GM12878 (cell line): ENCODE measurements at regions not wholly inside any gene's neighbourhood (a gene's known extent, or its start where the extent isn't known, plus 50 kb on each side); places are given as distances from the start of the nearest gene placed in this dataset.

Source experiments
- ATAC-seq: fragments of 200-7000 bp; cut with Tn5 transposase; 3 replicates; pipeline ENCODE4 v1.9.1; 2020; ENCODE audit warnings: mild to moderate bottlenecking, moderate library complexity
- BruUV-seq: library from RNA; stranded (reverse); fragments of 400-500 nt; replicated peaks from 2 replicates; lab custom pipeline; 2021; lab: Mats Ljungman, UMichigan
- CTCF ChIA-PET: fragments of 300-600 bp; sonication (Branson Sonifier 250); formaldehyde crosslinking; extraction: SDS; loops from one replicate; lab custom pipeline; 2021; ENCODE audit warnings: inconsistent platforms; lab: Yijun Ruan, JAX
- POLR2A ChIA-PET: fragments of 350-600 bp; formaldehyde crosslinking; extraction: SDS; loops from one replicate; lab custom pipeline; 2021; ENCODE audit warnings: inconsistent platforms; lab: Charles Lee
- RAD21 ChIA-PET: fragments of 300-600 bp; sonication (Branson Sonifier 250); formaldehyde crosslinking; loops from one replicate; lab custom pipeline; 2023; ENCODE audit warnings: antibody characterized with exemption; ENCODE audit not compliant: unreplicated experiment; lab: Charles Lee
- SMC1A ChIA-PET: fragments of 300-600 bp; sonication (Branson Sonifier 250); formaldehyde crosslinking; loops from one replicate; lab custom pipeline; 2023; ENCODE audit not compliant: unreplicated experiment, uncharacterized antibody; lab: Charles Lee
- DNase-seq: peaks from one replicate; pipeline ENCODE4 v3.0.0-alpha.2; 2011; ENCODE audit warnings: low read depth, low spot score
- FAIRE-seq: peaks from 3 replicates; lab custom pipeline; 2011; peaks lifted over from hg19 to GRCh38; lab: Jason Lieb, UNC
- H2AFZ ChIP-seq: 2 replicates; pipeline ENCODE4 v1.6.0; 2011; ENCODE audit warnings: low read depth, low read length, control low read depth; ENCODE audit not compliant: control insufficient read depth
- H3K27ac ChIP-seq: 2 replicates; pipeline ENCODE4 v1.5.1; 2011; ENCODE audit warnings: control low read depth; ENCODE audit not compliant: control insufficient read depth, insufficient read depth
- H3K27me3 ChIP-seq, 2 experiments: replicated peaks in 1 of 2; 2 replicates each; pipeline versions ENCODE4 v1.6.0 to v1.6.1; 2011; ENCODE audit warnings: low read length in 1 of 2; ENCODE audit not compliant: control insufficient read depth in 2 of 2, insufficient read depth in 2 of 2
- H3K36me3 ChIP-seq, 2 experiments: 2 replicates each; pipeline ENCODE4 v1.5.1; 2011; ENCODE audit warnings: low read length in 1 of 2; ENCODE audit not compliant: control insufficient read depth in 2 of 2, insufficient read depth in 2 of 2
- H3K4me1 ChIP-seq: 2 replicates; pipeline ENCODE4 v1.6.1; 2011; ENCODE audit warnings: mild to moderate bottlenecking, low read length, moderate library complexity, mixed read lengths; ENCODE audit not compliant: control insufficient read depth, insufficient read depth
- H3K4me2 ChIP-seq: 2 replicates; pipeline ENCODE4 v1.6.0; 2011; ENCODE audit warnings: control low read depth; ENCODE audit not compliant: control insufficient read depth, insufficient read depth
- H3K4me3 ChIP-seq: fragments of 200-600 bp; sonication (generic); 2 replicates; pipeline ENCODE4 v1.5.1; 2016
- H3K79me2 ChIP-seq: 2 replicates; pipeline ENCODE4 v1.6.0; 2011; ENCODE audit warnings: low read length; ENCODE audit not compliant: control insufficient read depth, insufficient read depth
- H3K9ac ChIP-seq: 2 replicates; pipeline ENCODE4 v1.8.0; 2011; ENCODE audit warnings: low read length, control low read depth, mixed read lengths; ENCODE audit not compliant: control insufficient read depth, insufficient read depth
- H3K9me3 ChIP-seq: replicated peaks from 3 replicates; pipeline ENCODE4 v1.5.1; 2011; ENCODE audit warnings: mild to moderate bottlenecking, low read length; ENCODE audit not compliant: control insufficient read depth, insufficient read depth
- H4K20me1 ChIP-seq: 2 replicates; pipeline ENCODE4 v1.6.0; 2011; ENCODE audit not compliant: control insufficient read depth, insufficient read depth
- ATF2 ChIP-seq: IDR thresholded peaks from 2 replicates; pipeline ENCODE4 v1.6.1; 2012; ENCODE audit warnings: low read length, inconsistent platforms
- CEBPB ChIP-seq, 2 experiments: fragments of 150-350 bp in 1 of 2; IDR thresholded peaks; 2 replicates each; pipeline ENCODE4 v1.6.1; 2012 to 2014; ENCODE audit warnings: low read depth in 2 of 2, low read length in 2 of 2, borderline replicate concordance in 1 of 2, inconsistent platforms in 1 of 2
- E2F8 ChIP-seq: fragments of 450-650 bp; IDR thresholded peaks from 2 replicates; pipeline ENCODE4 v1.6.1; 2018; ENCODE audit warnings: mild to moderate bottlenecking, low read depth, moderate library complexity; ENCODE audit not compliant: partially characterized antibody
- JUNB ChIP-seq: IDR thresholded peaks from 2 replicates; pipeline ENCODE4 v1.6.1; 2016; ENCODE audit warnings: antibody characterized with exemption, mild to moderate bottlenecking
- JUND ChIP-seq: IDR thresholded peaks from 2 replicates; pipeline ENCODE4 v1.6.1; 2012; ENCODE audit warnings: low read depth, mild to moderate bottlenecking, low read length, improper control_type of control experiment, moderate library complexity
- MTA3 ChIP-seq: IDR thresholded peaks from 2 replicates; pipeline ENCODE4 v1.6.1; 2012; ENCODE audit warnings: low read length, inconsistent platforms, borderline replicate concordance
- NFXL1 ChIP-seq: fragments of 450-650 bp; IDR thresholded peaks from 2 replicates; pipeline ENCODE4 v1.6.1; 2017; ENCODE audit warnings: antibody characterized with exemption, mild to moderate bottlenecking, borderline replicate concordance
- RELA ChIP-seq: fragments of 450-650 bp; IDR thresholded peaks from 2 replicates; pipeline ENCODE4 v1.8.0; 2014; ENCODE audit warnings: borderline replicate concordance; ENCODE audit not compliant: partially characterized antibody
- SIN3A ChIP-seq: IDR thresholded peaks from 2 replicates; pipeline ENCODE4 v1.6.1; 2012; ENCODE audit warnings: low read depth, low read length, improper control_type of control experiment
- STAT3 ChIP-seq: IDR thresholded peaks from 2 replicates; pipeline ENCODE4 v1.6.1; 2011; ENCODE audit warnings: low read depth, low read length, improper control_type of control experiment
- TARDBP ChIP-seq: IDR thresholded peaks from 2 replicates; pipeline ENCODE4 v1.6.1; 2016; ENCODE audit warnings: borderline replicate concordance
- WRNIP1 ChIP-seq: IDR thresholded peaks from 2 replicates; pipeline ENCODE4 v1.6.1; 2011; ENCODE audit warnings: low read depth, low read length, improper control_type of control experiment, borderline replicate concordance
- ZBED1 ChIP-seq: IDR thresholded peaks from 2 replicates; pipeline ENCODE4 v1.6.1; 2016; ENCODE audit warnings: borderline replicate concordance
- ZBTB33 ChIP-seq: fragments of 450-650 bp; IDR thresholded peaks from 2 replicates; pipeline ENCODE4 v1.6.1; 2017; ENCODE audit warnings: mild to moderate bottlenecking
- ZNF217 ChIP-seq: fragments of 450-650 bp; IDR thresholded peaks from 2 replicates; pipeline ENCODE4 v1.6.1; 2017; ENCODE audit warnings: antibody characterized with exemption, mild to moderate bottlenecking
- ZZZ3 ChIP-seq: IDR thresholded peaks from 2 replicates; pipeline ENCODE4 v1.6.1; 2011; ENCODE audit warnings: low read depth; ENCODE audit not compliant: control insufficient read depth, insufficient read length
- WGBS: methylation state at CpG from one replicate; pipeline ENCODE4 v1.1.6; 2016; ENCODE audit warnings: low lambda C conversion rate; ENCODE audit not compliant: insufficient replicate concordance, insufficient coverage; ENCODE audit errors: missing lambda C conversion rate; 5-methylcytosine and 5-hydroxymethylcytosine counted together
- in situ Hi-C: fragments of 300-500 bp; cut with MboI; formaldehyde crosslinking; loops from 9 replicates; pipeline ENCODE4 v1.14.3; 2018; ENCODE audit warnings: mixed read lengths
- intact Hi-C: fragments of 100-400 bp; cut with micrococcal nuclease; formaldehyde crosslinking; loops from one replicate; pipeline ENCODE4 v1.14.2; 2022; ENCODE audit not compliant: unreplicated experiment

GRCh38 chr2:184004289-184004947, 593.9 kb upstream of the ZNF804A start (continued):
- peak; percentile 96 for TF ChIP-seq ATF2
- TF ChIP-seq TARDBP, result no peak
- TF ChIP-seq JUNB, result peak; percentile 97
- TF ChIP-seq MTA3, result peak; percentile 63; the same call in 1 of the 2 replicates
- no peak for TF ChIP-seq ZBTB33
- peak; percentile 70; the same call in 1 of the 2 replicates for TF ChIP-seq ZBED1
- peak in 1 of 2 experiments; percentile 61; a peak in 1 of 4 replicates for TF ChIP-seq CEBPB (IDR thresholded peaks at IDR 0.05; ENCODE audit: borderline replicate concordance in 1 of 2, low read depth in 2 of 2, low read length in 2 of 2)

- no TSS peak for BruUV-seq
- no peak overlapping the region for H3K9ac ChIP-seq
- no peaks in the 10 kb centered on the region for H3K79me2 ChIP-seq
- peak; percentile 27; the same call in 2 of the 3 replicates for ATAC-seq
- RAD21 ChIA-PET, result no interaction called here
- SMC1A ChIA-PET, result interaction anchor here (0.9 to 1.6 kb wide), 2 partner anchors 19 to 61 kb away, joined by 3 read pairs; no protein-coding TSS in a partner anchor
- POLR2A ChIA-PET, result no interaction called here
- H3K4me2 ChIP-seq, result peak overlapping the region; percentile 51
- no peaks in the 10 kb centered on the region for H4K20me1 ChIP-seq
- H3K4me3 ChIP-seq, result peak overlapping the region; percentile 19; the same call in 1 of the 2 replicates
- H2AFZ ChIP-seq, result peak overlapping the region; percentile 18; the same call in 1 of the 2 replicates
- H3K9me3 ChIP-seq, result no peaks in the 10 kb centered on the region; the same call in 2 of the 3 replicates
- H3K36me3 ChIP-seq, result no peaks in the 10 kb centered on the region
- 26% methylated on average over 2 of the region's 2 CpGs for WGBS
- intact Hi-C loops (loop anchor here (10.0 kb wide), 1 partner anchor 710 kb away; no protein-coding TSS in a partner anchor), in situ Hi-C loops (no loop called here)
- H3K27me3 ChIP-seq, result no peaks in the 10 kb centered on the region
- CTCF ChIA-PET, result no interaction called here
- peaks cover 18% of the 10 kb centered on the region for H3K4me1 ChIP-seq
- DNase-seq, result no peak
- H3K27ac ChIP-seq, result peak overlapping the region; percentile 65
- FAIRE-seq, result peak; percentile 27
- no peak for TF ChIP-seq JUND
- TF ChIP-seq ZNF217, result no peak
- no peak for TF ChIP-seq E2F8
- no peak for TF ChIP-seq ZZZ3
- no peak for TF ChIP-seq SIN3A
- TF ChIP-seq WRNIP1, result no peak
- TF ChIP-seq NFXL1, result no peak
- TF ChIP-seq RELA, result no peak
- no peak for TF ChIP-seq STAT3
Measured at GRCh38 chr2:184004948-184005672, 593.2 kb upstream of the ZNF804A start.
